H1 (cell line): ENCODE measurements at regions not wholly inside any gene's neighbourhood (a gene's known extent, or its start where the extent isn't known, plus 50 kb on each side); places are given as distances from the start of the nearest gene placed in this dataset.

Experiments used
- CTCF ChIA-PET: fragments of 300-600 bp; sonication (Branson Sonifier 250); formaldehyde crosslinking; loops from one replicate; lab custom pipeline; 2021; ENCODE audit not compliant: partially characterized antibody; lab: Charles Lee
- POLR2A ChIA-PET: fragments of 300-600 bp; sonication (Branson Sonifier 250); formaldehyde crosslinking; loops from one replicate; lab custom pipeline; 2021; ENCODE audit warnings: inconsistent platforms; ENCODE audit not compliant: partially characterized antibody; lab: Charles Lee
- DNase-seq, 2 experiments: peaks; one replicate each; pipeline versions ENCODE4 v3.0.0 to v3.0.0-alpha.2; 2010 to 2022; ENCODE audit warnings: low spot score in 2 of 2, low read depth in 1 of 2, mixed read lengths in 1 of 2
- FAIRE-seq: peaks from 2 replicates; lab custom pipeline; 2011; peaks lifted over from hg19 to GRCh38; lab: Jason Lieb, UNC
- H2AFZ ChIP-seq: 2 replicates; pipeline ENCODE4 v1.8.1; 2012; ENCODE audit warnings: low read length, inconsistent platforms
- H2AK5ac ChIP-seq: 2 replicates; pipeline ENCODE4 v1.6.1; 2013; ENCODE audit warnings: low read depth, low read length
- H2BK120ac ChIP-seq: replicated peaks from 2 replicates; pipeline ENCODE3; 2013; ENCODE audit warnings: low read depth, low read length, inconsistent platforms
- H2BK12ac ChIP-seq: 2 replicates; pipeline ENCODE4 v1.6.1; 2013; ENCODE audit warnings: low read depth, low read length
- H2BK15ac ChIP-seq: 2 replicates; pipeline ENCODE4 v1.6.1; 2013; ENCODE audit warnings: low read length
- H2BK20ac ChIP-seq: 2 replicates; pipeline ENCODE4 v1.6.1; 2013; ENCODE audit warnings: low read length
- H2BK5ac ChIP-seq: 2 replicates; pipeline ENCODE4 v1.6.1; 2013; ENCODE audit warnings: low read depth, low read length
- H3K14ac ChIP-seq: 2 replicates; pipeline ENCODE4 v1.6.1; 2013; ENCODE audit warnings: inconsistent platforms; ENCODE audit not compliant: insufficient read length
- H3K18ac ChIP-seq: 2 replicates; pipeline ENCODE4 v1.6.1; 2013; ENCODE audit warnings: low read length; ENCODE audit errors: extremely low read depth
- H3K23ac ChIP-seq: 2 replicates; pipeline ENCODE4 v1.6.1; 2013; ENCODE audit warnings: inconsistent platforms; ENCODE audit not compliant: insufficient read length
- H3K23me2 ChIP-seq: 2 replicates; pipeline ENCODE4 v1.6.1; 2013; ENCODE audit warnings: low read depth, low read length
- H3K27ac ChIP-seq: 2 replicates; pipeline ENCODE4 v1.6.1; 2011; ENCODE audit warnings: low read depth, low read length, inconsistent platforms
- H3K27me3 ChIP-seq, 4 experiments: replicated peaks in 1 of 4; 1 replicate in 1 of 4; 2 replicates in 3 of 4; pipeline versions ENCODE4 v1.6.1 to v1.8.1; 2011 to 2013; ENCODE audit warnings: low read length in 3 of 4, mild to moderate bottlenecking in 3 of 4, inconsistent platforms in 2 of 4, mixed read lengths in 2 of 4, moderate library complexity in 1 of 4; ENCODE audit not compliant: control insufficient read depth in 3 of 4, insufficient read depth in 3 of 4; ENCODE audit errors: extremely low read depth in 1 of 4
- H3K36me3 ChIP-seq, 4 experiments: 2 replicates each; pipeline versions ENCODE4 v1.6.1 to v1.8.1; 2011 to 2013; ENCODE audit warnings: mild to moderate bottlenecking in 4 of 4, low read length in 3 of 4, moderate library complexity in 2 of 4, control low read depth in 1 of 4, inconsistent platforms in 1 of 4; ENCODE audit not compliant: insufficient read depth in 4 of 4, control insufficient read depth in 2 of 4
- H3K4ac ChIP-seq: replicated peaks from 2 replicates; pipeline ENCODE3; 2013; ENCODE audit warnings: low read length, low read depth, mixed read lengths, inconsistent platforms; ENCODE audit not compliant: insufficient read length
- H3K4me1 ChIP-seq, 4 experiments: replicated peaks in 1 of 4; 1 replicate in 1 of 4; 2 replicates in 3 of 4; pipeline versions ENCODE4 v1.6.1 to v1.8.1; 2011 to 2013; ENCODE audit warnings: low read length in 3 of 4, inconsistent platforms in 2 of 4, mixed read lengths in 1 of 4; ENCODE audit not compliant: insufficient read depth in 4 of 4, control insufficient read depth in 3 of 4
- H3K4me2 ChIP-seq, 2 experiments: 2 replicates each; pipeline versions ENCODE4 v1.6.1 to v1.8.1; 2011 to 2013; ENCODE audit warnings: low read depth in 2 of 2, low read length in 2 of 2, control low read depth in 1 of 2, inconsistent platforms in 1 of 2, mild to moderate bottlenecking in 1 of 2; ENCODE audit not compliant: insufficient read depth in 1 of 2
- H3K4me3 ChIP-seq, 4 experiments: fragments of 200-600, 300-600 bp in 1 of 4; sonication (generic), shearing (Covaris generic), sonication (Bioruptor Twin) in 1 of 4; 2 replicates each; pipeline versions ENCODE4 v1.5.1 to v1.8.1; 2011 to 2016; ENCODE audit warnings: low read length in 4 of 4, low read depth in 3 of 4, control low read depth in 2 of 4, inconsistent platforms in 2 of 4, mild to moderate bottlenecking in 2 of 4, mixed read lengths in 1 of 4, moderate library complexity in 1 of 4; ENCODE audit not compliant: insufficient read depth in 2 of 4; ENCODE audit errors: extremely low read depth in 1 of 4
- H3K56ac ChIP-seq: replicated peaks from 2 replicates; pipeline ENCODE3; 2013; ENCODE audit warnings: low read depth, mild to moderate bottlenecking, mixed read lengths, low read length, inconsistent platforms; ENCODE audit not compliant: insufficient read length
- H3K79me1 ChIP-seq: 2 replicates; pipeline ENCODE4 v1.6.1; 2013; ENCODE audit warnings: low read depth, low read length, control low read depth
- H3K79me2 ChIP-seq, 2 experiments: 2 replicates each; pipeline versions ENCODE4 v1.6.1 to v1.8.1; 2012 to 2013; ENCODE audit warnings: low read length in 2 of 2, mild to moderate bottlenecking in 2 of 2, inconsistent platforms in 1 of 2; ENCODE audit not compliant: insufficient read depth in 2 of 2, control insufficient read depth in 1 of 2
- H3K9ac ChIP-seq, 4 experiments: replicated peaks in 1 of 4; 1 replicate in 1 of 4; 2 replicates in 3 of 4; pipeline versions ENCODE4 v1.6.1 to v1.8.1; 2011 to 2013; ENCODE audit warnings: low read depth in 3 of 4, low read length in 3 of 4, control low read depth in 2 of 4, mild to moderate bottlenecking in 2 of 4, moderate library complexity in 2 of 4, inconsistent platforms in 1 of 4; ENCODE audit errors: extremely low read depth in 1 of 4
- H3K9me3 ChIP-seq, 2 experiments: 2 replicates each; pipeline versions ENCODE4 v1.6.1 to v1.8.1; 2012 to 2013; ENCODE audit warnings: mild to moderate bottlenecking in 2 of 2, moderate library complexity in 2 of 2, control low read depth in 1 of 2, inconsistent platforms in 1 of 2, low read depth in 1 of 2, low read length in 1 of 2, mixed read lengths in 1 of 2; ENCODE audit not compliant: insufficient read depth in 2 of 2
- H4K20me1 ChIP-seq, 2 experiments: replicated peaks in 1 of 2; 2 replicates each; pipeline versions ENCODE3 to v1.8.1; 2011 to 2013; ENCODE audit warnings: inconsistent platforms in 2 of 2, low read length in 2 of 2, mild to moderate bottlenecking in 1 of 2; ENCODE audit not compliant: insufficient read depth in 2 of 2, control insufficient read depth in 1 of 2
- H4K5ac ChIP-seq: 2 replicates; pipeline ENCODE4 v1.6.1; 2013; ENCODE audit warnings: low read length, low read depth, mixed read lengths, inconsistent platforms; ENCODE audit not compliant: insufficient read length
- H4K8ac ChIP-seq: 2 replicates; pipeline ENCODE4 v1.8.0; 2013; ENCODE audit warnings: mild to moderate bottlenecking, moderate library complexity, low read length, inconsistent platforms; ENCODE audit not compliant: insufficient read depth; ENCODE audit errors: extremely low read depth
- H4K91ac ChIP-seq: replicated peaks from 2 replicates; pipeline ENCODE3; 2013; ENCODE audit warnings: low read length, mixed read lengths, inconsistent platforms; ENCODE audit not compliant: insufficient read length
- ASH2L ChIP-seq: fragments of 200-600, 300-600 bp; sonication (generic); IDR thresholded peaks from one replicate; pipeline ENCODE4 v1.7.1; 2017; ENCODE audit warnings: low read length
- CHD1 ChIP-seq: IDR thresholded peaks from 2 replicates; pipeline ENCODE4 v1.6.1; 2012; ENCODE audit warnings: low read depth, low read length, improper control_type of control experiment
- CTBP2 ChIP-seq: IDR thresholded peaks from 2 replicates; pipeline ENCODE4 v1.7.0; 2011; ENCODE audit warnings: borderline replicate concordance, mild to moderate bottlenecking, moderate library complexity, mixed read lengths, low read length; ENCODE audit not compliant: insufficient read depth, insufficient read length
- KDM5A ChIP-seq: fragments of 200-600 bp; IDR thresholded peaks from 2 replicates; pipeline ENCODE4 v1.7.1; 2012; ENCODE audit warnings: mild to moderate bottlenecking, low read length, inconsistent platforms, mixed read lengths
- RNF2 ChIP-seq: fragments of 200-900, 300-1000 bp; sonication (generic); IDR thresholded peaks from 2 replicates; pipeline ENCODE4 v1.7.1; 2016; ENCODE audit warnings: borderline replicate concordance, low read depth, mild to moderate bottlenecking, antibody characterized with exemption, low read length; ENCODE audit not compliant: poor library complexity, severe bottlenecking; ENCODE audit errors: missing control alignments
- SP1 ChIP-seq: IDR thresholded peaks from 2 replicates; pipeline ENCODE4 v1.6.1; 2011; ENCODE audit warnings: low read depth, low read length
- SUZ12 ChIP-seq: fragments of 200-600 bp; sonication (generic); IDR thresholded peaks from 2 replicates; pipeline ENCODE4 v1.6.1; 2012; ENCODE audit warnings: mild to moderate bottlenecking, inconsistent platforms, low read length, moderate library complexity, mixed read lengths
- WGBS, 2 experiments: shearing (Covaris generic) in 1 of 2; methylation state at CpG; one replicate each; pipeline versions ENCODE4 v1.1.6 to v1.1.7; 2013 to 2015; ENCODE audit warnings: low lambda C conversion rate in 2 of 2, mixed read lengths in 2 of 2, inconsistent platforms in 1 of 2, low coverage in 1 of 2, missing lambda C conversion rate in 1 of 2; ENCODE audit not compliant: insufficient replicate concordance in 2 of 2, insufficient coverage in 1 of 2, insufficient read length in 1 of 2; ENCODE audit errors: extremely low coverage in 1 of 2, missing lambda C conversion rate in 1 of 2; 5-methylcytosine and 5-hydroxymethylcytosine counted together
- TF ChIP-seq, protein P1 (sequence below), 3 experiments: IDR thresholded peaks; 1 replicate in 2 of 3; 2 replicates in 1 of 3; pipeline versions ENCODE4 v1.5.1 to v1.6.1; 2011; ENCODE audit warnings: low read length in 3 of 3, mild to moderate bottlenecking in 3 of 3, inconsistent platforms in 2 of 3, low read depth in 1 of 3, moderate library complexity in 1 of 3; ENCODE audit not compliant: insufficient read depth in 1 of 3; ENCODE audit errors: control extremely low read depth in 1 of 3
- TF ChIP-seq, protein P2 (sequence below): IDR thresholded peaks from 2 replicates; pipeline ENCODE4 v1.6.1; 2011; ENCODE audit warnings: low read length, improper control_type of control experiment

DNA sequence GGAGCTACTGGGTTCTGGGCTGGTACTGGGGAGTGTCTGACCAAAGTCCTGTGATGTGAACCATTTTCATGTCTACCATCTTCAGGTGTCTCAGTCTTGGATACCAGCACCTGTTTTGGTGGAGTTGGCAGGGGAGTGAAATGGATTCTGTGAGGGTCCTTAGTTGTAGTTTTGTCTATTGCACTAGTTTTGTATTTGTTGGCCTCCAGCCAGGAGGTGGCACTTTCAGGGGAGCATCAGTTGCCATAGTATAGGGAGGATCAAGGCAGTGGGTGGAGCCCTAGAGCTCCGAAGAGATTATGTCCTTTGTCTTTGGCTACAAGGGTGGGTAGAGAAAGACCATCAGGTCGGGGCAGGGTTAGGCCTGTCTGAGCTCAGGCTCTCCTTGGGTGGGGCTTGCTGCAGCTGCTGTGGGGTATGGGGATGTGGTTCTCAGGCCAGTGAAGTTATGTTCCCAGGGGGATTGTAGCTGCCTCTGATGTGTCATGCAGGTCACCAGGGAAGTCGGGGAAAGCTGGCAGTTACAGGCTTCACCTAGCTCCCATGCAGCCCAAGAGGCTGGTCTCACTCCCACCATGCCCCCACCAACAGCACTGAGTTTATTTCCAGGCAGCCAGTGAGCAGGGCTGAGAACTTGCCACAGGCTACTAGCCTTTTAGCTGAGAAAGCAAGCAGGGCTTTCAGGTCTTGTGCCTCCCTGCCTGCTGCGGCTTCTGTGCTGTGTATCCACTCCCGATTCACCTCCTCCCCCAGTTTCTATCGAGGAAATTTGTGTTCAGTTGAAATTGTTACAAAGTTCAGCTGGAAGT is 153.1 kb downstream of the ZNF365 start:
- Histone ChIP-seq H2BK12ac (no peak overlapping the region), H3K14ac (no peak overlapping the region), H4K5ac (no peak overlapping the region), H3K36me3 (no peaks in the 10 kb centered on the region), H3K4ac (no peak overlapping the region), H2BK5ac (no peak overlapping the region), H4K8ac (no peak overlapping the region), H2BK20ac (no peak overlapping the region), H3K27me3 (no peaks in the 10 kb centered on the region), H3K79me1 (no peaks in the 10 kb centered on the region), H3K23ac (no peak overlapping the region), H2AFZ (peak overlapping the region; percentile 66), H2BK15ac (no peak overlapping the region), H3K79me2 (no peaks in the 10 kb centered on the region), H3K4me3 (no peak overlapping the region), H3K9me3 (peaks cover 3 to 4% of the 10 kb centered on the region in 2 experiments; a peak in 1 of 4 replicates), H3K4me1 (no peaks in the 10 kb centered on the region), H2BK120ac (no peak overlapping the region), H3K27ac (no peak overlapping the region), H3K9ac (no peak overlapping the region), H3K18ac (no peak overlapping the region), H2AK5ac (no peak overlapping the region), H3K56ac (no peak overlapping the region), H4K20me1 (no peaks in the 10 kb centered on the region), H3K23me2 (no peaks in the 10 kb centered on the region), H4K91ac (no peak overlapping the region), H3K4me2 (no peak overlapping the region)
- no peak for DNase-seq
- 91% methylated on average over 6 of the region's 6 CpGs; no CpG with 5 or more reads in 1 of the 2 experiments for WGBS, 2 experiments
- no peak for FAIRE-seq
- CTCF ChIA-PET = no interaction called here
- POLR2A ChIA-PET = no interaction called here
- TF ChIP-seq CHD1 (no peak), SUZ12 (no peak), SP1 (no peak), ASH2L (no peak), KDM5A (no peak), CTBP2 (no peak), RNF2 (no peak)
- TF ChIP-seq, protein P1, sequence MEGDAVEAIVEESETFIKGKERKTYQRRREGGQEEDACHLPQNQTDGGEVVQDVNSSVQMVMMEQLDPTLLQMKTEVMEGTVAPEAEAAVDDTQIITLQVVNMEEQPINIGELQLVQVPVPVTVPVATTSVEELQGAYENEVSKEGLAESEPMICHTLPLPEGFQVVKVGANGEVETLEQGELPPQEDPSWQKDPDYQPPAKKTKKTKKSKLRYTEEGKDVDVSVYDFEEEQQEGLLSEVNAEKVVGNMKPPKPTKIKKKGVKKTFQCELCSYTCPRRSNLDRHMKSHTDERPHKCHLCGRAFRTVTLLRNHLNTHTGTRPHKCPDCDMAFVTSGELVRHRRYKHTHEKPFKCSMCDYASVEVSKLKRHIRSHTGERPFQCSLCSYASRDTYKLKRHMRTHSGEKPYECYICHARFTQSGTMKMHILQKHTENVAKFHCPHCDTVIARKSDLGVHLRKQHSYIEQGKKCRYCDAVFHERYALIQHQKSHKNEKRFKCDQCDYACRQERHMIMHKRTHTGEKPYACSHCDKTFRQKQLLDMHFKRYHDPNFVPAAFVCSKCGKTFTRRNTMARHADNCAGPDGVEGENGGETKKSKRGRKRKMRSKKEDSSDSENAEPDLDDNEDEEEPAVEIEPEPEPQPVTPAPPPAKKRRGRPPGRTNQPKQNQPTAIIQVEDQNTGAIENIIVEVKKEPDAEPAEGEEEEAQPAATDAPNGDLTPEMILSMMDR (IDR thresholded peaks at IDR 0.05; ENCODE audit: control extremely low read depth in 1 of 3, insufficient read depth in 1 of 3, low read depth in 1 of 3, low read length in 3 of 3) = no peak
- TF ChIP-seq, protein P2, sequence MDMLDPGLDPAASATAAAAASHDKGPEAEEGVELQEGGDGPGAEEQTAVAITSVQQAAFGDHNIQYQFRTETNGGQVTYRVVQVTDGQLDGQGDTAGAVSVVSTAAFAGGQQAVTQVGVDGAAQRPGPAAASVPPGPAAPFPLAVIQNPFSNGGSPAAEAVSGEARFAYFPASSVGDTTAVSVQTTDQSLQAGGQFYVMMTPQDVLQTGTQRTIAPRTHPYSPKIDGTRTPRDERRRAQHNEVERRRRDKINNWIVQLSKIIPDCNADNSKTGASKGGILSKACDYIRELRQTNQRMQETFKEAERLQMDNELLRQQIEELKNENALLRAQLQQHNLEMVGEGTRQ = no peak
